HFF-Myc (cell line): ENCODE measurements at regions not wholly inside any gene's neighbourhood (a gene's known extent, or its start where the extent isn't known, plus 50 kb on each side); places are given as distances from the start of the nearest gene placed in this dataset.

ENCODE experiments used
- DNase-seq: peaks from one replicate; pipeline ENCODE4 v3.0.0-alpha.2; 2011; ENCODE audit warnings: low read depth; ENCODE audit errors: extremely low read depth
- H3K4me3 ChIP-seq: replicated peaks from 2 replicates; pipeline ENCODE4 v1.5.1; 2011; ENCODE audit warnings: low read depth, mild to moderate bottlenecking, control low read depth, low read length
- TF ChIP-seq, protein P1 (sequence below): IDR thresholded peaks from 2 replicates; pipeline ENCODE4 v1.5.1; 2012; ENCODE audit warnings: mild to moderate bottlenecking, low read depth, low read length, control low read depth; ENCODE audit errors: missing control alignments

DNA sequence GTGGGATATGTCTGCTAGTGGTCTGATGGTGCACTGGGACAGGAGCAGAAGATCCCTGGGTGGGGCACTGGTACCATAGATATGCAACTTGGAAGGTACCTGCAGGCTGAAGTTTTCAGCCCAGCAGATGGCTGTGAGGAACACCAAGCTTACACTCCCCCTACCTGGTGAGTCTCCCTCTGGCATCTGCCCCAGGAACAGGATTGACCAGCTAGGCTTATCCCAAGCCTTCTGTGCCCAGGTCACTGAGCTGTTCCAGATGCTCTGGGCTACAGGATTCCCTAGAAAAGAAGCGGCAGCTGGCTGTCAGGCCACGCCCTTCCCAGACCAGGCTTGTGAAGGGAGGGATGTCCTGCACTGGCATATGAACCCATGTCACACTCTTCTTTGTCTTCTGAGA is 1130.0 kb downstream of the NAALADL2 start:
- no peak overlapping the region for H3K4me3 ChIP-seq
- DNase-seq, result no peak
- TF ChIP-seq, protein P1, sequence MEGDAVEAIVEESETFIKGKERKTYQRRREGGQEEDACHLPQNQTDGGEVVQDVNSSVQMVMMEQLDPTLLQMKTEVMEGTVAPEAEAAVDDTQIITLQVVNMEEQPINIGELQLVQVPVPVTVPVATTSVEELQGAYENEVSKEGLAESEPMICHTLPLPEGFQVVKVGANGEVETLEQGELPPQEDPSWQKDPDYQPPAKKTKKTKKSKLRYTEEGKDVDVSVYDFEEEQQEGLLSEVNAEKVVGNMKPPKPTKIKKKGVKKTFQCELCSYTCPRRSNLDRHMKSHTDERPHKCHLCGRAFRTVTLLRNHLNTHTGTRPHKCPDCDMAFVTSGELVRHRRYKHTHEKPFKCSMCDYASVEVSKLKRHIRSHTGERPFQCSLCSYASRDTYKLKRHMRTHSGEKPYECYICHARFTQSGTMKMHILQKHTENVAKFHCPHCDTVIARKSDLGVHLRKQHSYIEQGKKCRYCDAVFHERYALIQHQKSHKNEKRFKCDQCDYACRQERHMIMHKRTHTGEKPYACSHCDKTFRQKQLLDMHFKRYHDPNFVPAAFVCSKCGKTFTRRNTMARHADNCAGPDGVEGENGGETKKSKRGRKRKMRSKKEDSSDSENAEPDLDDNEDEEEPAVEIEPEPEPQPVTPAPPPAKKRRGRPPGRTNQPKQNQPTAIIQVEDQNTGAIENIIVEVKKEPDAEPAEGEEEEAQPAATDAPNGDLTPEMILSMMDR, result no peak

DNA sequence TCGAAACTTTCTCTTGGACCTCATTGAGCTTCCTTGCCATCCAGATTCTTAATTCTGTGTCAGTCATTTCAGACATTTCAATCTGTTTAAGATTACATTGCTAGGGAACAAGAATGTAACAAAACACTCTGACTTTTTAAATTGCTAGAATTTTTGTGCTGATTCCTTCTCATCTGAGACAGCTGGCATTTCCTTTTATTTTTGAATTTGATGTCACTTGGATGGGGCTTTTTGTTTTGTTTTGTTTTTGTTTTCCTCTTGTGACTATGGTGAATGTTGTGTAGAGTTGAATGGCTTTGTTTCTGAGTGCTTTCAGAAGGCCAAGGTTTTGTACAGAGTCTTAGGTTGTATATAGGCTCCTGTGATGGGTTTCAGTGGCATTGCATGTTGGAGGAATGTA is 1129.3 kb downstream of the NAALADL2 start:
- H3K4me3 ChIP-seq, result no peak overlapping the region
- TF ChIP-seq, protein P1, result no peak

DNA sequence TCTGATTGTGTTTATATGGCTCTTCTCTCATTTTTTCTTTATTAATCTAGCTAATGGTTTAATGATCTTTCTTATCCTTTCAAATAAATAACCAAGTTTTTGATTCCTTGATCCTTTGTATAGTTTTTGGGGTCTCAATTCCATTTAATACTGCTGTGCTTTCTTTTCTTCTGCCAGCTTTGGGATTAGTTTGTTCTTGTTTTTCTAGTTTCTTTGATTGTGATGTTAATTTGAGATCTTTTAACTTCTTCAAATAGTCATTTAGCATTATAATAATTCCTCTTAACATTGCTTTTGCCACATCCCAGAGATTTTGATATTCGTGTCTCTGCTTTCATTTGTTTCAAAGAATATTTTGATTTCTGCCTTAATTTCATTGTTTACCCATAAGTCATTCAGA is 1126.6 kb downstream of the NAALADL2 start:
- DNase-seq, result no peak
- H3K4me3 ChIP-seq, result no peak overlapping the region
- TF ChIP-seq, protein P1, result no peak

More for the DNA sequence above, 1129.3 kb downstream of the NAALADL2 start:
- no peak for DNase-seq

DNA sequence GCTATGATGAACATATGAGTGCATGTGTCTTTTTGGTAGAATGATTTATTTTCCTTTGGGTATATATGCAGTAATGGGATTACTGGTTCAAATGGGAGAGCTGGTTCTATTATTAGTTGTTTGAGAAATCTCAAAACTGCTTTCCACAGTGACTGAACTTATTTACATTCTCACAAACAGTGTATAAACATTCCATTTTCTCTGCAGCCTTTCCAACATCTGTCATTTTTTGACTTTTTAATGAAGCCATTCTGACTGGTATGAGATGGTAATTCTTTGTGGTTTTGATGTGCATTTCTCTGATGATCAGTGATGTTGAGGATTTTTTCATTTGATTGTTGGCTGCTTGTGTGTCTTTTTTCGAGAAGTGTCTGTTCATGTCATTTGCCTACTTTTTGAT is 1124.2 kb downstream of the NAALADL2 start:
- DNase-seq, result no peak
- TF ChIP-seq, protein P1, result no peak

DNA sequence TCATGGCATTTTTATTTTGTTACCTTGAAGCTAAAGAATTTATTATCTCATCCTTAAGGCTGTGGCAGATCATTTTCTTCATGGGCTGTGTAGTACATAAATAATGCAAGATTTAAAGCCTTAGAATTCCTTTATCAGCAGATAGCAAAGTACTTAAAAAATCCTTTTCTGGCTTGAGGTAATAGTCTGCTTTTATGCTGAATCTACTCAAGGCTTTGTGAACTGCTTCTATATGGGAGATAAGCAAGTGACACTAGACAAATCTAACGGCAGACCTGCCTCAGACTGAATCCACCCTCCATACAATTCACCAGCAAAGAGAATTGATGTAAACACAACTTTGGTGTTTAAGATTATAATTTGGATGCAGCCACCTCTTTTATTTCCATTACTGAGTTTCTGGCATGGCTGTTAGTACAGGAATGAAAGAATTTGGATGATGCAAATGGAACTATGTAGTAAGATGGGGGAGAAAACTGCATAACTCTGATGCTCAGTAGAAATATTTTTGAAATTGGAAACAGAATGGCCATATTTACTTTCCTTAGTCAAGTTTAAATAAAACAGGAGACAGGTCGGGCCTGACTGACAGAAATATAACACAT is 1121.5 kb downstream of the NAALADL2 start:
- TF ChIP-seq, protein P1, result no peak
- no peak overlapping the region for H3K4me3 ChIP-seq
- no peak for DNase-seq

More for the DNA sequence above, 1124.2 kb downstream of the NAALADL2 start:
- H3K4me3 ChIP-seq, result no peak overlapping the region

DNA sequence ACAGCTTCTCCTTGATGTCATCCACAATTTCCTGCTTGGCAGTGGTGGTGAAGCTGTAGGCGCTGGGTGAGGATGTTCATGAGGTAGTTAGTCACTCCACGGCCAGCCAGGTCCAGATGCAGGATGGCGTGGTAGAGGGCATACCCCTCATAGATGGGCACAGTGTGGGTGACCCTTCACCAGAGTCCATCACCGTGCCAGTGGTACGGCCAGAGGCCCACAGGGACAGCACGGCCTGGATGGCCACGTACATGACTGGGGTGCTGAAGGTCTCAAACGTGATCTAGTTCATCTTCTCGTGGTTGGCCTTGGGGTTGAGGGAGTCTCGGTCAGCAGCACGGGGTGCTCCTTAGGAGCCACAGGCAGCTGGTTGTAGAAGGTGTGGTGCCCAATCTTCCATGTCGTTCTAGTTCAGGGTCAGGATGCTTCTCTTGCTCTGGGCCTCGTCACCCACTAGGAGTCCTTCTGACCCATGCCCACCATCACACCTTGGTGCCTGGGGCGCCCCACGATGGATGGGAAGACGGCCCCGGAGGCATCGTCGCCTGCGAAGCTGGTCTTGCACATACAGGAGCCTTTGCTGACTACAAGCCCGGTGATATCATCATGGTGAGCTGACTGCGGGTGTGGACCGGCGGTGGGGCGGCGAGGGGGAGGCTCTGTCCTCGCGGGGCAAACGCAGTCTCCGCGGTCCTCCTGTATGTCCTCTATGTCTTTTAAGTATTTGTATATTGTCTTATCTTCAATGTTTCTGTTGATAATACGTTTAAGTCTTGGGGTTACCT is 1119.0 kb downstream of the NAALADL2 start:
- DNase-seq, result no peak
- H3K4me3 ChIP-seq, result no peak overlapping the region
- TF ChIP-seq, protein P1, result no peak

DNA sequence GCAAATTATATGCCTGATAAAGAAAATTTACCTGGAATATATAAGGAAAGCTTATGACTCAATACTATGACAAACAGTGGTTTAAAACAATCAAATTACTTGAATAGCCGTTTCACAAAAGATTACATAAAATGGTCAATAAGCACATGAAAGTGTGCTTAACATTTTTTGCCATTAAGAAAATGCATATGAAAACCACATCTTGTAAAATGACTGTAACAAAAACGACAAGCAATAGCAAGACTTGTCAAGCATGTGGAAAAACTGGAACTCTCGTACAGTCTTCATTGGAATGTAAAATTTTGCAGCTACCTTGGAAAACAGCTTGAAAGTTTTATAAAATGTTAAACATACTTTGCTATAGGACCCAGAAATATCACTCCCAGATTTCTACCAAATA is 1110.3 kb downstream of the NAALADL2 start:
- TF ChIP-seq, protein P1, result no peak
- H3K4me3 ChIP-seq, result no peak overlapping the region
- DNase-seq, result no peak
